ENCODE measurements at regions not wholly inside any gene's neighbourhood (a gene's known extent, or its start where the extent isn't known, plus 50 kb on each side); places are given as distances from the start of the nearest gene placed in this dataset.

- TF ChIP-seq RAD21 (IDR thresholded peaks at IDR 0.05; ENCODE audit: low read length) (no peak), RCOR1 (IDR thresholded peaks at IDR 0.05; ENCODE audit: insufficient replicate concordance, low read length) (no peak), POLR2A (IDR thresholded peaks at IDR 0.05; ENCODE audit: low read depth, low read length) (no peak), FOS (IDR thresholded peaks at IDR 0.05; ENCODE audit: low read depth, low read length) (no peak), RFX5 (IDR thresholded peaks at IDR 0.05; ENCODE audit: low read depth, low read length) (no peak), NFE2L2 (IDR thresholded peaks at IDR 0.05; ENCODE audit: low read depth, low read length) (no peak), SMC3 (IDR thresholded peaks at IDR 0.05; ENCODE audit: low read depth, low read length) (no peak), CHD1 (IDR thresholded peaks at IDR 0.05; ENCODE audit: low read depth, low read length) (no peak), CTCF (conservative IDR thresholded peaks at IDR 0.05; ENCODE audit: low read depth, low read length) (no peak), USF2 (IDR thresholded peaks at IDR 0.05; ENCODE audit: low read depth, low read length) (no peak), MAFK (IDR thresholded peaks at IDR 0.05; ENCODE audit: low read depth, low read length) (no peak), MXI1 (IDR thresholded peaks at IDR 0.05; ENCODE audit: borderline replicate concordance, low read depth, low read length) (no peak), CEBPB (IDR thresholded peaks at IDR 0.05; ENCODE audit: low read depth, low read length) (no peak), BHLHE40 (IDR thresholded peaks at IDR 0.05; ENCODE audit: low read depth, low read length) (no peak), ELK1 (IDR thresholded peaks at IDR 0.05; ENCODE audit: borderline replicate concordance, low read depth, low read length) (no peak), MAZ (IDR thresholded peaks at IDR 0.05; ENCODE audit: borderline replicate concordance, low read depth, low read length) (no peak)
- H2BK5ac ChIP-seq (ENCODE audit: low read depth, low read length, poor library complexity, severe bottlenecking) = no peak overlapping the region
- no peak overlapping the region for H2BK120ac ChIP-seq (ENCODE audit: low read depth, low read length)
- ChIA-PET CTCF (no interaction called here), POLR2A (ENCODE audit: unreplicated experiment) (no interaction called here)
- ATAC-seq (ENCODE audit: low read depth) (no peak), DNase-seq (no peak)
- no peak overlapping the region for H3K4me3 ChIP-seq (ENCODE audit: insufficient read depth, low read depth, low read length)
- no peak overlapping the region for H2AK9ac ChIP-seq (replicated peaks; ENCODE audit: low read depth, low read length, poor library complexity)
- no peaks in the 10 kb centered on the region for H3K36me3 ChIP-seq (ENCODE audit: control insufficient read depth, insufficient read depth, low read length)
- WGBS, 2 experiments (ENCODE audit: extremely low coverage in 2 of 2, insufficient read length in 1 of 2) = 100% methylated on average over 2 of the region's 4 CpGs; no CpG with 5 or more reads in 1 of the 2 experiments
- no peak overlapping the region for H3K27ac ChIP-seq (ENCODE audit: insufficient read depth, low read length)
- H3K4me1 ChIP-seq (ENCODE audit: control insufficient read depth, insufficient read depth, low read length) = no peaks in the 10 kb centered on the region
- no peak overlapping the region for H3K14ac ChIP-seq (replicated peaks; ENCODE audit: low read depth, low read length)
- in situ Hi-C loops (cut with MboI; ENCODE audit: low sequenced_read_pairs) = no loop called here
- H3K9me1 ChIP-seq (ENCODE audit: insufficient read depth, low read length) = no peaks in the 10 kb centered on the region
- no peak overlapping the region for H3K9ac ChIP-seq (ENCODE audit: low read depth, low read length)
- H4K5ac ChIP-seq (ENCODE audit: low read depth, low read length) = no peak overlapping the region
- H2AFZ ChIP-seq (replicated peaks; ENCODE audit: low read length, poor library complexity) = no peak overlapping the region
- no peaks in the 10 kb centered on the region for H3K27me3 ChIP-seq (ENCODE audit: control insufficient read depth, insufficient read depth, low read length)
- H2BK15ac ChIP-seq (ENCODE audit: low read depth, low read length) = no peak overlapping the region
- H3K23ac ChIP-seq (ENCODE audit: low read depth, low read length) = no peak overlapping the region
- no peak overlapping the region for H3K18ac ChIP-seq (ENCODE audit: low read depth, low read length)
- H3K4ac ChIP-seq (ENCODE audit: low read depth, low read length) = no peak overlapping the region
- intact Hi-C loops (cut with micrococcal nuclease) = no loop called here
- no peak overlapping the region for H4K8ac ChIP-seq (ENCODE audit: low read depth in 2 of 2, low read length in 2 of 2)
- dilution Hi-C loops (cut with HindIII; ENCODE audit: low sequenced_read_pairs, unreplicated experiment) = no loop called here
- H4K91ac ChIP-seq (ENCODE audit: insufficient read depth, low read depth, low read length) = no peak overlapping the region
- no peaks in the 10 kb centered on the region for H4K20me1 ChIP-seq (ENCODE audit: insufficient read depth, low read length)
- no peaks in the 10 kb centered on the region for H3K79me1 ChIP-seq (ENCODE audit: low read depth in 1 of 2, low read length in 2 of 2)
- H3K56ac ChIP-seq (ENCODE audit: extremely low read depth, insufficient read depth, low read length) = no peak overlapping the region
- H3K4me2 ChIP-seq (ENCODE audit: low read depth, low read length) = no peak overlapping the region
- no peaks in the 10 kb centered on the region for H3K9me3 ChIP-seq (ENCODE audit: control insufficient read depth, insufficient read depth, low read length)
- H2BK20ac ChIP-seq (ENCODE audit: low read depth, low read length) = no peak overlapping the region
- H2AK5ac ChIP-seq (ENCODE audit: low read depth, low read length) = no peak overlapping the region
- no TSS peak for BruUV-seq (replicated peaks)
Observed at GRCh38 chr14:62076368-62076767, 314.1 kb downstream of the SNAPC1 start.

Data from IMR-90 (cell line).